NT2/D1 (cell line): ENCODE measurements at regions not wholly inside any gene's neighbourhood (a gene's known extent, or its start where the extent isn't known, plus 50 kb on each side); places are given as distances from the start of the nearest gene placed in this dataset.

Experiments used
- DNase-seq: peaks from one replicate; pipeline ENCODE4 v3.0.0-alpha.2; 2011; ENCODE audit warnings: low read depth, low spot score
- H3K27me3 ChIP-seq: 2 replicates; pipeline ENCODE4 v1.6.0; 2011; ENCODE audit warnings: mild to moderate bottlenecking; ENCODE audit not compliant: insufficient read length, insufficient read depth
- H3K36me3 ChIP-seq: 2 replicates; pipeline ENCODE4 v1.6.1; 2011; ENCODE audit warnings: mild to moderate bottlenecking, low read length, mixed read lengths; ENCODE audit not compliant: insufficient read depth, insufficient read length
- H3K4me1 ChIP-seq: 2 replicates; pipeline ENCODE4 v1.5.1; 2011; ENCODE audit not compliant: insufficient read depth, insufficient read length
- H3K4me3 ChIP-seq: 2 replicates; pipeline ENCODE4 v1.5.1; 2011; ENCODE audit warnings: low read depth; ENCODE audit not compliant: insufficient read length
- H3K9ac ChIP-seq: 2 replicates; pipeline ENCODE4 v1.6.0; 2011; ENCODE audit warnings: low read depth; ENCODE audit not compliant: insufficient read length
- H3K9me3 ChIP-seq: 2 replicates; pipeline ENCODE4 v1.5.1; 2011; ENCODE audit warnings: mild to moderate bottlenecking, low read length; ENCODE audit not compliant: insufficient read depth
- SUZ12 ChIP-seq: IDR thresholded peaks from 2 replicates; pipeline ENCODE4 v1.6.1; 2011; ENCODE audit not compliant: insufficient read length, insufficient read depth; ENCODE audit errors: extremely low read depth
- YY1 ChIP-seq: IDR thresholded peaks from 2 replicates; pipeline ENCODE4 v1.6.1; 2011; ENCODE audit not compliant: insufficient read length, insufficient read depth
- ZNF274 ChIP-seq: IDR thresholded peaks from 2 replicates; pipeline ENCODE4 v1.6.1; 2011; ENCODE audit warnings: mild to moderate bottlenecking, low read depth, low read length

- H3K9me3 ChIP-seq, result no peaks in the 10 kb centered on the region
- H3K4me1 ChIP-seq, result no peaks in the 10 kb centered on the region
- no peaks in the 10 kb centered on the region for H3K36me3 ChIP-seq
- H3K9ac ChIP-seq, result no peak overlapping the region
- no peak overlapping the region for H3K4me3 ChIP-seq
- no peaks in the 10 kb centered on the region for H3K27me3 ChIP-seq
- no peak for TF ChIP-seq ZNF274
- no peak for TF ChIP-seq SUZ12
- TF ChIP-seq YY1, result no peak
- no peak for DNase-seq
Observed at GRCh38 chrX:140563893-140564292, 59.0 kb upstream of the SOX3 start.
